GM18873 (cell line): ENCODE measurements at regions not wholly inside any gene's neighbourhood (a gene's known extent, or its start where the extent isn't known, plus 50 kb on each side); places are given as distances from the start of the nearest gene placed in this dataset.
A peak's percentile ranks its signal among the peaks of the same experiment; 100 is the strongest.

Experiments
- ATAC-seq: cut with Tn5 transposase; IDR thresholded peaks from one replicate; pipeline ENCODE4 v1.9.1; 2021; ENCODE audit warnings: mild to moderate bottlenecking, moderate library complexity, moderate number of reproducible peaks; ENCODE audit not compliant: unreplicated experiment, low FRiP score

DNA sequence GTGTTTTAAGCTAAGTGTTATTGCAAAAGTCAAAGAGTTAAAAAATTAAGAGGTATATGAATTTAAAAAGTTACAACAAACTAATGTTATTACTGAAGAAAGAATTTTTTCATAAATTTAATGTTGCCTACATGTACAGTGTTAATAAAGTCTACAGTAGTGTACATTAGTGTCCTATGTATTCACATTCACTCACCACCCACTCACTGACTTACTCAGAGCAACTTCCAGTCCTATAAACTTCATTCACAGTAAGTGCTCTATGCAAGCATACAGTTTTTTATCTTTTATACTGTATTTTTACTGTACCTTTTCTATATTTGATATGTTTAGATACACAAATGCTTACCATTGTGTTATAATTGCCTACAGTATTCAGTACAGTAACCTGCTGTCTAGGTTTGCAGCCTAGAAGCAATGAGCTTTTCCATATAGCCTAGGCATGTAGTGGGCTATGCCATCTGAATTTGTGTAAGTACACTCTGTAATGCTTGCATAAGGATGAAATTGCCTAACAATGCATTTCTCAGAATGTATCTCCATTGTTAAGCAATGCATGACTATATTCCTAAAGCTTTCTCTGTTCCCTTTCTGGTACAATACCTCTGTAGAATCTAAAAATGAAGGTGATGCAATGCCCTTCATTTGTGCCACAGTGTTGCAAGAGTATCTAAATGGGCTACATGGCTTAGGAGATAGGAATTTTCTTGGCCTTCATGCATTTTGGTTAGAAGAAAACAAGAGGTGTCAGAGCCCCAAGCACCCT lies 370.8 kb upstream of the NT5C1B start:
- ATAC-seq: no peak

- ATAC-seq: no peak
Observed at GRCh38 chr2:18959200-18959599, 369.8 kb upstream of the NT5C1B start.

DNA sequence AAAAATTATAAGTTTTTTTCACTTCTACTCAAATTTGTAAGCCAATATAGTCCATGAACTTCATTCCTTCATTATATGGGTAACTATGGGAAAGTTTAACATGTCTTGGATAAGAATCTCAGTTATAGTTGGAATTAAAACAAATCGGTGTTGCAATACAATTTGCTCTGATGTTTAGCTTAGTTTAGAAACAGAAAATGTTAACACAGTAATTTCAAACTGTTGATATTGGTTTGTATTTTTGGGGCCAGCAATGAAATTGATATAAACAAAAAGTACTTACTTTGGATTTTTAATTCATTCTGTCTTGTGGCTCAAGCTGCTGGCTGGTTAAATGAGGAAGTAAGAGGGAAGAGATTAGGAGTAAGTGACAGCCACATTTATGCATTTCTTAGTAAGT lies 368.5 kb upstream of the NT5C1B start:
- ATAC-seq: no peak

DNA sequence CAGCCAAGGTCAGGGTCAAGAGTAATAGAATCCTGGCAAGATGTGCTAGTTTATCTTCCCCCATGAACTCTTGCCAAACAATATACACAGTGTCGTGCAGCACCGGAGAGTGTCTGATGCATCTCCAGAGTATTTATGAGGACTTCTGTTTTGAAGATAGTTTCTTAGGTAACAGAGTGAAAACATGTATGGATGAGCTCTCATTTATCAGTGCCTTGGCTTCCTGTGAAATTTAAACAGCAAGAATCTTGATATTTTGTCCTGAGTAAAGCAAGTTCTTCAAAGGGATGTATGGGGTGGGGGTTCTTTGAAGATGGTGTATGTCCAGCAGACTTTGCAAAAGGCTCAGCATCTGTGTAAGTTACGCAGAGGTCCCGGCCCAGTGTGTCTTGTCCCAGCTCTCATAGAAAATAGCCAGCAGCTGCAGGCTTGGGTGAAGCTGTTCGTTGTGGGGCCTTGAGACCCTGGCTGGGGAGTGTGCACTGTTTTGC lies 361.0 kb upstream of the NT5C1B start:
- ATAC-seq: no peak

DNA sequence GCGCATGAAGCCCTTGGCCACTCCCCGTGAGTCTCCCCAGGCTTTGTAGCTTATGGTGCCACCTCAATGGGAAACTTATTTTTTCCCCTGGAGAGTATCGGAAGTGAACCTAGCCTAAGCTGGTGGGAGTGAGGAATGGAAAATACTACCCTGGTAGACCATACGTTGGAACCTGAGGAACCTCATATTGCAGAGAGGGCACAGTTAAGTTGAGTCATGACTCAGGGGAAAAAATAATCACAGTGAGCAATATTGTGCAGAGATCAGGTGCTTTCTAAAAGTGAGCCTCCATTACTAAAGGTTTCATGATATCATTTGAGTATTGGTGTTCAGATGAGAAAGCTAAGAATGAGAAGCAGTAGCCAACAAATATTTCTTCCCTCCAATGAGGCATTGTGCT lies 360.5 kb upstream of the NT5C1B start:
- ATAC-seq: no peak

DNA sequence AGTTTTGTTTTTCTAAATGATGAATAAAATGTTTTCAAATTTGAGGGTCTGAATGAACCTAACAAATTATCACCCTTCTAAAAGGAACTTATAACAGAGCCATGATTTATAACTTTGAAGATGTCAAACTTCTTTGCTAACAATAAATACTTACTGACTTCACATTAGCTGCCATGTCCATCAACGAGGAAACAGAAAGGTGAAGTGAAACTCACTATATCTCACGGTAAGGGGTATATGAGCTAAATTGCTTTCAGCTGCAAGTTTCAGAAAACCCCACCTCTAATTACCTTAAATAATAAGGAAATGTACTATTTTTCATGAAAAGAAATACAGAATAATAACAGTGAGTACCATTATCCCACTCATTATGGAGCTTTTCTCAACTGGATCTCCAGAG lies 350.8 kb upstream of the NT5C1B start:
- ATAC-seq: peak; percentile 71

DNA sequence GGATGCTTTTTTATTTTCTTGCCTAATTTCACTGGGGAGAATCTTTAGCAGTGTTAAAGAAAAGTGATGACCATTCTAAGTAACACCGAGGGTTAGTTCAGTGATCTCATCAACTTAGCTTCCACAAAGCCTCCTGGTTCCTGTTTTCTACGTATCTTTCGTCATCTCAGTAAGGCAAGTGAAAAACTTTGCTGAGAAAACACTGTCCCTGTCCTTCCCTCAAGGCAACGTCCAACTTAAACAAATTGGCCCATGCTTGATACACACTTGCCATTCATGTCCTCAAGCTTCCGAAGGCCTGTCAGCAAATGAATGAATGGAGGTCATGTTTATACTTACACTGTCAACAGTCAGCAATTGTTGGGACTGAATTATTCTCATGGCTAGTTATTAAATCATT lies 350.4 kb upstream of the NT5C1B start:
- peak; percentile 26 for ATAC-seq

DNA sequence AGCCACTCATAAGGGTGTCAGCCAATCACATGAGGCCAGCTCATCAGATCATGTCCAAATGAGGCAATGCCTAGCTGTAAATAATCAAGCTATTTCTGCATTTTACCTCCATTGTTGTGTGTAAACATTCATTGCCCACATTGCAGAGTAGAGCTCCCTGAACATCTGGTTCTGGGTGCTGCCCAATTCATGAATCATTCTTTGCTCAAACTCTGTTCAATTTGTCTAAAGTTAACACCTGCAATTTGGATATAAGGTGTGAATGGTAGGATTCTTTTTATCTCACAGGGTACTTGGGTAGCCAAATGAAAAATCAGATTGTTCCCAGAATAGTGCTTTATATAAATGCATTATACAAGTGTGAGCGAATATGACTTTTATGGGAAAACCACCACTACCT lies 345.5 kb upstream of the NT5C1B start:
- no peak for ATAC-seq

DNA sequence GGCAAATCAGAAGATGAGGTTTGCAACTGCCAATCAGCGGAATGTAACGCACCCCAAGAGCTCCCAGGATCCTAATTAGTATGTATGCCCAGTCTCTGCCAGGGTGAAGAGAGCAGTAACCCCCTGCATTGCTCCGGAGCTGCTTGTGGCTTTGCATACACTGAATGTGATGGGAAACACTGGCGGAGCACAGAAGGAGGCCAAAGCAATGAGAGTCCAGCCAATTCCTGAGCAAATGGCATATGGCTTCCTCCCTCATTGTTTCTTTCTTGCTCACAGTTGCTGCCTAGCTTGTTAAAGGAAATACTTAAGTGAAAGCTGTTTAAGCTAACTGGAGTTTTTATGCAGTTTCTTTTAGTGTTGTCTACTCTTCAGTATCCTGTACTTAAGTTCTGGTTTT lies 343.5 kb upstream of the NT5C1B start:
- ATAC-seq: no peak

DNA sequence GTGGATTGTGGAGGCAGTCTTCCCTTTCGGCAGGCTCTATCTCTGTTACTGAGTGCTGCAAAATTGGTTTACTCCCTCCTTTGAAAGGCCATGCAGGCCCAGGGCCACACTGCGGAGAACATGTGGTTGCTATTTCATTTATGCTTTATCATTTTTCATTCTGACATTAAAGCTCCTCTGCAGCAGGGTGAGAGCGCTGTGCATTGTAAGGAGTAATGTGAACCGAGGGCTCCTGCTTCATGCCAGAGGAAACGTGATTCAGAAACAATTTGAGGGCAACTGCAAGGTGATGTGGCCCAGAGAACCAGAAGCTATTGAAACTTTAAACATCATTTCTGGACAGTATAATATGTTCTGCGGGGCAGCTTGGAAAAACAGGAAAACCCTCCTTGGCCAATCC lies 341.6 kb upstream of the NT5C1B start:
- no peak for ATAC-seq

DNA sequence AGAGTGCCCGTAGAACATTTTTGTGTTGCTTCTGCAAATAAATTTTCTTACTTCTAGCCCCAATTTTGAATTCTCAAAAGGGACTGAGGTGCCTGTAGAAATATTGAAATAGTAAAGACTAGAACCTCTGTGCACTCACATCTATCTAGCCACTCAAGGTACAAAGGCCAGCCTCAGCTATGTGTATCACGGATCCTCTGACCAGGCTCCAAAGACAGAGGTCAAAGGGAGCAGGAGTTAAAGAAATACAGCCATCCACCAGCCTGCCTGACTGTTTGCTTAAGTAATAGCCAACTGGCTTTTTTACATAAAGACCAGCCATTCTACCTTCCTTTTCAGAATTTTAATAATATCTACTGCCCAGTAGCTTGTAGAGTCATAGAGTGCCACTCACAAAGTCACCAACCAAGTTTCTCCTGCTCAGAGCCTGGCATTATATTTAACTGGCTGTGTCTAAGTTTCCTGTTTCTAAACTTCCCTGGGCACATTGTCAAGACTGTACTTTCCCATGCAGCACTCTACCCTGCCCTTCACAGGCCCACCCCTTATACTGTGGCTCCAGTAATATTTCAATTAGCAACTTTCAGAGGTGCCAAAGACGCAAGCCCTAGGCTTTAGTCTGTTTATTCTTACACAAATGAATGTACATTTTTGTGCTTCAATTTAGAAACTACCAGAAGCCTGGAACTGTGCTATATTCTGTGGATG lies 338.3 kb upstream of the NT5C1B start:
- ATAC-seq: no peak

DNA sequence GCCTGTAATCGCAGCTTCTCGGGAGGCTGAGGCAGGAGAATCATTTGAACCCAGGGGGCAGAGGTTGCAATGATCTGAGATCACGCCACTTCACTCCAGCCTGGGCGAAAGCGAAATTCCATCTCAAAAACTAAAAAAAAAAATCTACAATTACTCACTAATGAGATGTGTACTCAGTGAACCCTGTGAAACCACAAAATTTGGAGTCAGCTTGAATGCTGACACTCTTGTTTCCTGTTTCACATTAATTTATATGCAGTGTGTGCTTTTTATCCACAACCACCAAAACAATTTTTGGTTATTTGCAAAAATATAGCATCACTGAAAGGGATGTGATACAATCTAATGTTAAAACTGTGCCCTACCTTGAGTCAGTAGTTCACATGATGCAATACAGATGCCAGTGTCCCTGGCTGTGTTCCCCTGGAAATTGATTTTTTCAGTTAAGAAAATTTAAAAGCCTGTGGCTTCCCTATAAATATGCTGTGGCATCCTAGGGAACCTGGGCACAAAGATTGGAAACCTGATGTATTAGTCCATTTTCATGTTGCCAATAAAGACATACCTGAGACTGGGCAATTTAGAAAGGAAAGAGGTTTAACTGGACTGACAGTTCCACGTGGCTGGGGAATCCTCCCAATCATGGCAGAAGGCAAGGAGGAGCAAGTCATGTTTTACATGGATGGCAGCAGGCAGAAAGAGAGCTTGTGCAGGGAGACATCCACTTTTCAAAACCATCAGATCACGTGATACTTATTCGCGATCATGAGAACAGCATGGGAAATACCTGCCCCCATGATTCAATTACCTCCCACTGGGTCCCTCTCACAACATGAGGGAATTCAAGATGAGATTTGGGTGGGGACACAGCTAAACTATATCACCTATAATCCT lies 337.5 kb upstream of the NT5C1B start:
- ATAC-seq: no peak

DNA sequence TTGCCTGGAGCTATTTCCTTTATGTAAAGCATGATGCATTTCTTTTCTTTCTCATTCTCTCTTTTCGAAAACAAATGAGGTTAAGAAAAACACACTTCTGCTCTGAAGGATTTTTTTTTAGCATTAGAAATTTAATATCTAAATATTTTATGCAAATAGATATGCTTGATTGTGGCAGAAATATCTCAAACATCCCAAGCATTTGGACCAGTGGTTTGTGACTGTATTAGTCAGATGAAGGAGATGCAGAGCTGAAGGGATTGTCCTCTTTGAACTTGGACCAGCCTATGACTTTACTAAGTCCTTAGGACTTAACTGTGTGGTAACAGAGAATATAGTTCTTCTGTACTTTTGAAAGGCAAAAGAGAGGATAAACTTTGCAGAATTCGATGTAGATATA lies 335.9 kb upstream of the NT5C1B start:
- ATAC-seq: no peak

DNA sequence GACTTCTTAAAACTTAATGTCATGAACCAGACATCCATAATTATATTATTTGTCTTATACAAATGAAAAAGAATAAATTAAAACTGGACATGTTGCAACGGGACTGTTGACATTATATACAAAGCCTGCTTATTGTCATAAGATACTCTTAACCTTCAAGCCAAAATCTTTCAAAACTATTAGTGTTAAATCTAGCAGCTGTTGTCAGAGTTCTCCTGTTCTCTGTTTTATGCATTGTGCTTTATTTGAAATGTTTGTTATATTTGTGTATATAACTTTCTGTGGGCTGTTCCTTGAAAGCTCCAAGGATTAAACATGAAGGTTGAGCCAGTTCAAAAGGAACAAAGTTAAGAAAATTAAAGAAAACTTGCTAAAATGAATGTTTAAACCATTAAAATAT lies 335.5 kb upstream of the NT5C1B start:
- no peak for ATAC-seq

- ATAC-seq: no peak
Observed at GRCh38 chr2:18924386-18924785, 335.0 kb upstream of the NT5C1B start.

GRCh38 chr2:18922276-18922675 lies 332.9 kb upstream of the NT5C1B start:
- no peak for ATAC-seq

- ATAC-seq: no peak
Observed at GRCh38 chr2:18918280-18918679, 328.9 kb upstream of the NT5C1B start.

DNA sequence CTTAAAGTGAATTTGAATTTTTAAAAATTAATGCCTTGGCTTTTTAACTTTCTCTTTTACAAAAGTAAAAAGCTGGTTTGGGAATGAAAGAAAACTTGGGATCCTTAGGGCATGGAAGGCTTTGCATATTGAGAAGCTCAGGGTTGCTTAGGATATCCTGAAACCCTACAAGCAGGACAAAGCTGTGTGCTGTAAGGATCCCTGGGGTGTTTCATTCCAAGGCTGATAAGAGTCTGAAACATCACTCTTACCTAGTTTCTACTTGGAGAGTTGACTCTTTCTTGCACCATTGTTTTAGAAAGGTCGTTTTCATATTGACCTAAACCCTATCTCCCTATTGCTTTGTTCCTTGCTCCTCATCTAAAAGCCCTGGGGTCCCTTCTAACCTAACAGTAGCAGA lies 325.9 kb upstream of the NT5C1B start:
- ATAC-seq: no peak

- no peak for ATAC-seq
Observed at GRCh38 chr2:18913512-18913911, 324.1 kb upstream of the NT5C1B start.

DNA sequence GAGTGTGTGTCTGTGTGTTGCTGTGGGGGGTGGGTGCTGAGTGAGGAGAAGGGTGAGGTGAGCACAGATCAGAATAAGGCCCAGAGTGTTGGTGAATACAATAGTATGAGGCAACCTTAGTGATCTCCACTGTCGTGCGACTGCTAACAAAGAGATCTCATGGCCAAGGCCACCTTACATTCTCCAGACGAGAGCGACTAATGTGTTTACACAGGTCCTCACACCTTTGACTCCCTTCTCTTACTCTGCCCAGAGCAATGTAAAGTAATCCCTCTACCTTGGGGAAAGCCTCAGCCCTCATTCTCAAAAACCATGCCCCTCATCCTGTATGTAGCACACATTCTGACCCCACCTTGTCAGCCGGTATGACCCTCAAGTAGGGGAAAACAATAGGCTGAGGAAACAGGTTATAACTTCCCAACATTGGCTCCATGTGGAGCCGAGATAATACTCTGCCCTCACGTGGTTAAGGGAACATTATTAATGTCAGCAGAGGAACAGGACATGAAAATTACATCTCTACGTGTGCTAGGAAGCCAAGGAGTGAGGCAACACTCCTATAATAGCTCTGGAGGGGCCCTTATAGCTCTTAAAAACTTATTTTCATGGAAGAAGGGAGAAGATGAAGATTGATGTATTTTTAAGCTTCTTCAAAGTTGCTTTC lies 323.0 kb upstream of the NT5C1B start:
- ATAC-seq: no peak

DNA sequence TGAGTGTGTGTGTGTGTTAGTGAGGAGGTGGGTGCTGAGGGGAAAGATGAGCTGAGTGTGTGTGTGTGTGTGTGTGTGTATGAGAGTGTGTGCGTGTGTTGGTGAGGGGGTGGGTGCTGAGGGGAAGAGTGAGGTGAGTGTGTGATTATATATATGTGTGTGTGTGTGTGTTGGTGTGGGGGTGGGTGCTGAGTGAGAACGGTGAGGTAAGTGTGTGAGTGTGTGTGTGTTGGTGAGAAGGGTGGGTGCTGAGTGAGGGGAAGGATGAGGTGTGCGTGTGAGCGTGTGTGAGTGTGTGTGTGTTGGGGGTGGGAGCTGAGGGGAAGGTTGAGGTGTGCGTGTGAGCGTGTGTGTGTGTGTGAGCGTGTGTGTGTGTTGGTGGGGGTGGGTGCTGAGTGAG lies 322.0 kb upstream of the NT5C1B start:
- ATAC-seq: no peak
